ENCODE measurements at regions not wholly inside any gene's neighbourhood (a gene's known extent, or its start where the extent isn't known, plus 50 kb on each side); places are given as distances from the start of the nearest gene placed in this dataset.

DNA sequence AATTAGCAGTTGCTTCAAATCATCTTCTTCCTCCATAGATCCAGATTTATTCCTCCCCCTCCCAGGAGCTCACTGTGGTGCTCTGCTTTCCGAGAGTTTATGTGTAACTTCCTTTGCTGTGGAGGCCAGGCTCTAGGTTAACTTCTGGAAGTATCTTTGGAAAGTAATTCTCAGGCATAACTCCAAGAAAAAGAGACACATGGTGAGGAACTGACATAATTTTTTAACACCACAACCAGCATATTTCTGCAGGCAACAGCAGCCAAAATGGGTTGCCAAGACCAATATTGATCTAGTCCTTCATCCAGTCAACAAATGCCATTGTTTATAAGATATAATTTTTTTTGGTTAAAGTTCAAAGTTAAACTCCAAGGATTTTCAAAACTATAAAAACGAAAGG, 114.5 kb upstream of the RBPJ start (continued):
- no peak for TF ChIP-seq CHD2 (IDR thresholded peaks at IDR 0.05; ENCODE audit: low read length)
- TF ChIP-seq SIX5 (IDR thresholded peaks at IDR 0.05; ENCODE audit: low read depth, low read length) = no peak
- TF ChIP-seq, protein P1, sequence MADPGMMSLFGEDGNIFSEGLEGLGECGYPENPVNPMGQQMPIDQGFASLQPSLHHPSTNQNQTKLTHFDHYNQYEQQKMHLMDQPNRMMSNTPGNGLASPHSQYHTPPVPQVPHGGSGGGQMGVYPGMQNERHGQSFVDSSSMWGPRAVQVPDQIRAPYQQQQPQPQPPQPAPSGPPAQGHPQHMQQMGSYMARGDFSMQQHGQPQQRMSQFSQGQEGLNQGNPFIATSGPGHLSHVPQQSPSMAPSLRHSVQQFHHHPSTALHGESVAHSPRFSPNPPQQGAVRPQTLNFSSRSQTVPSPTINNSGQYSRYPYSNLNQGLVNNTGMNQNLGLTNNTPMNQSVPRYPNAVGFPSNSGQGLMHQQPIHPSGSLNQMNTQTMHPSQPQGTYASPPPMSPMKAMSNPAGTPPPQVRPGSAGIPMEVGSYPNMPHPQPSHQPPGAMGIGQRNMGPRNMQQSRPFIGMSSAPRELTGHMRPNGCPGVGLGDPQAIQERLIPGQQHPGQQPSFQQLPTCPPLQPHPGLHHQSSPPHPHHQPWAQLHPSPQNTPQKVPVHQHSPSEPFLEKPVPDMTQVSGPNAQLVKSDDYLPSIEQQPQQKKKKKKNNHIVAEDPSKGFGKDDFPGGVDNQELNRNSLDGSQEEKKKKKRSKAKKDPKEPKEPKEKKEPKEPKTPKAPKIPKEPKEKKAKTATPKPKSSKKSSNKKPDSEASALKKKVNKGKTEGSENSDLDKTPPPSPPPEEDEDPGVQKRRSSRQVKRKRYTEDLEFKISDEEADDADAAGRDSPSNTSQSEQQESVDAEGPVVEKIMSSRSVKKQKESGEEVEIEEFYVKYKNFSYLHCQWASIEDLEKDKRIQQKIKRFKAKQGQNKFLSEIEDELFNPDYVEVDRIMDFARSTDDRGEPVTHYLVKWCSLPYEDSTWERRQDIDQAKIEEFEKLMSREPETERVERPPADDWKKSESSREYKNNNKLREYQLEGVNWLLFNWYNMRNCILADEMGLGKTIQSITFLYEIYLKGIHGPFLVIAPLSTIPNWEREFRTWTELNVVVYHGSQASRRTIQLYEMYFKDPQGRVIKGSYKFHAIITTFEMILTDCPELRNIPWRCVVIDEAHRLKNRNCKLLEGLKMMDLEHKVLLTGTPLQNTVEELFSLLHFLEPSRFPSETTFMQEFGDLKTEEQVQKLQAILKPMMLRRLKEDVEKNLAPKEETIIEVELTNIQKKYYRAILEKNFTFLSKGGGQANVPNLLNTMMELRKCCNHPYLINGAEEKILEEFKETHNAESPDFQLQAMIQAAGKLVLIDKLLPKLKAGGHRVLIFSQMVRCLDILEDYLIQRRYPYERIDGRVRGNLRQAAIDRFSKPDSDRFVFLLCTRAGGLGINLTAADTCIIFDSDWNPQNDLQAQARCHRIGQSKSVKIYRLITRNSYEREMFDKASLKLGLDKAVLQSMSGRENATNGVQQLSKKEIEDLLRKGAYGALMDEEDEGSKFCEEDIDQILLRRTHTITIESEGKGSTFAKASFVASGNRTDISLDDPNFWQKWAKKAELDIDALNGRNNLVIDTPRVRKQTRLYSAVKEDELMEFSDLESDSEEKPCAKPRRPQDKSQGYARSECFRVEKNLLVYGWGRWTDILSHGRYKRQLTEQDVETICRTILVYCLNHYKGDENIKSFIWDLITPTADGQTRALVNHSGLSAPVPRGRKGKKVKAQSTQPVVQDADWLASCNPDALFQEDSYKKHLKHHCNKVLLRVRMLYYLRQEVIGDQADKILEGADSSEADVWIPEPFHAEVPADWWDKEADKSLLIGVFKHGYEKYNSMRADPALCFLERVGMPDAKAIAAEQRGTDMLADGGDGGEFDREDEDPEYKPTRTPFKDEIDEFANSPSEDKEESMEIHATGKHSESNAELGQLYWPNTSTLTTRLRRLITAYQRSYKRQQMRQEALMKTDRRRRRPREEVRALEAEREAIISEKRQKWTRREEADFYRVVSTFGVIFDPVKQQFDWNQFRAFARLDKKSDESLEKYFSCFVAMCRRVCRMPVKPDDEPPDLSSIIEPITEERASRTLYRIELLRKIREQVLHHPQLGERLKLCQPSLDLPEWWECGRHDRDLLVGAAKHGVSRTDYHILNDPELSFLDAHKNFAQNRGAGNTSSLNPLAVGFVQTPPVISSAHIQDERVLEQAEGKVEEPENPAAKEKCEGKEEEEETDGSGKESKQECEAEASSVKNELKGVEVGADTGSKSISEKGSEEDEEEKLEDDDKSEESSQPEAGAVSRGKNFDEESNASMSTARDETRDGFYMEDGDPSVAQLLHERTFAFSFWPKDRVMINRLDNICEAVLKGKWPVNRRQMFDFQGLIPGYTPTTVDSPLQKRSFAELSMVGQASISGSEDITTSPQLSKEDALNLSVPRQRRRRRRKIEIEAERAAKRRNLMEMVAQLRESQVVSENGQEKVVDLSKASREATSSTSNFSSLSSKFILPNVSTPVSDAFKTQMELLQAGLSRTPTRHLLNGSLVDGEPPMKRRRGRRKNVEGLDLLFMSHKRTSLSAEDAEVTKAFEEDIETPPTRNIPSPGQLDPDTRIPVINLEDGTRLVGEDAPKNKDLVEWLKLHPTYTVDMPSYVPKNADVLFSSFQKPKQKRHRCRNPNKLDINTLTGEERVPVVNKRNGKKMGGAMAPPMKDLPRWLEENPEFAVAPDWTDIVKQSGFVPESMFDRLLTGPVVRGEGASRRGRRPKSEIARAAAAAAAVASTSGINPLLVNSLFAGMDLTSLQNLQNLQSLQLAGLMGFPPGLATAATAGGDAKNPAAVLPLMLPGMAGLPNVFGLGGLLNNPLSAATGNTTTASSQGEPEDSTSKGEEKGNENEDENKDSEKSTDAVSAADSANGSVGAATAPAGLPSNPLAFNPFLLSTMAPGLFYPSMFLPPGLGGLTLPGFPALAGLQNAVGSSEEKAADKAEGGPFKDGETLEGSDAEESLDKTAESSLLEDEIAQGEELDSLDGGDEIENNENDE (IDR thresholded peaks at IDR 0.05; ENCODE audit: insufficient replicate concordance, low read length) = no peak
- no peak for TF ChIP-seq RAD21 (IDR thresholded peaks at IDR 0.05 in 1 of 2, conservative IDR thresholded peaks at IDR 0.05 in 1 of 2; ENCODE audit: low read depth in 2 of 2, low read length in 2 of 2)
- no peak for TF ChIP-seq CHD1 (IDR thresholded peaks at IDR 0.05; ENCODE audit: low read depth, low read length)
- TF ChIP-seq RXRA (IDR thresholded peaks at IDR 0.05; ENCODE audit: insufficient read depth, low read depth, low read length) = no peak
- no peak for TF ChIP-seq KDM5A (IDR thresholded peaks at IDR 0.05; ENCODE audit: low read length)
- TF ChIP-seq PHF8 (conservative IDR thresholded peaks at IDR 0.05; ENCODE audit: low read depth, low read length) = no peak

Measured in H1 (cell line).